HG03378 (cell line): ENCODE measurements at regions not wholly inside any gene's neighbourhood (a gene's known extent, or its start where the extent isn't known, plus 50 kb on each side); places are given as distances from the start of the nearest gene placed in this dataset.
A peak's percentile ranks its signal among the peaks of the same experiment; 100 is the strongest.

ENCODE experiments used
- ATAC-seq: cut with Tn5 transposase; IDR thresholded peaks from one replicate; pipeline ENCODE4 v1.9.1; 2021; ENCODE audit warnings: mild to moderate bottlenecking, moderate library complexity; ENCODE audit not compliant: unreplicated experiment

- peak; percentile 70 for ATAC-seq
Measured at GRCh38 chr18:46343931-46344372, 239.8 kb downstream of the HAUS1 start.

- no peak for ATAC-seq
Measured at GRCh38 chr18:46344416-46345180, 240.4 kb downstream of the HAUS1 start.

- no peak for ATAC-seq
Measured at GRCh38 chr18:46345181-46345465, 240.9 kb downstream of the HAUS1 start.

- no peak for ATAC-seq
Measured at GRCh38 chr18:46346213-46346612, 242.0 kb downstream of the HAUS1 start.

- ATAC-seq = no peak
Measured at GRCh38 chr18:46346896-46347630, 242.9 kb downstream of the HAUS1 start.

- no peak for ATAC-seq
Measured at GRCh38 chr18:46350598-46351159, 246.5 kb downstream of the HAUS1 start.

- no peak for ATAC-seq
Measured at GRCh38 chr18:46352520-46353250, 248.5 kb downstream of the HAUS1 start.

- ATAC-seq = no peak
Measured at GRCh38 chr18:46353460-46353859, 249.3 kb downstream of the HAUS1 start.

GRCh38 chr18:46356278-46357033 lies 252.3 kb downstream of the HAUS1 start:
- no peak for ATAC-seq

- ATAC-seq = no peak
Measured at GRCh38 chr18:46360102-46360699, 256.0 kb downstream of the HAUS1 start.

GRCh38 chr18:46360866-46361265 lies 256.7 kb downstream of the HAUS1 start:
- no peak for ATAC-seq

- ATAC-seq = no peak
Measured at GRCh38 chr18:46362533-46362932, 258.3 kb downstream of the HAUS1 start.

- no peak for ATAC-seq
Measured at GRCh38 chr18:46364048-46364447, 259.9 kb downstream of the HAUS1 start.

- ATAC-seq = no peak
Measured at GRCh38 chr18:46366201-46366600, 262.0 kb downstream of the HAUS1 start.

- no peak for ATAC-seq
Measured at GRCh38 chr18:46366751-46367376, 262.7 kb downstream of the HAUS1 start.

- no peak for ATAC-seq
Measured at GRCh38 chr18:46369323-46369722, 265.1 kb downstream of the HAUS1 start.

GRCh38 chr18:46370898-46371297 lies 266.7 kb downstream of the HAUS1 start:
- ATAC-seq = no peak

- no peak for ATAC-seq
Measured at GRCh38 chr18:46372670-46373069, 268.5 kb downstream of the HAUS1 start.

- ATAC-seq = no peak
Measured at GRCh38 chr18:46373131-46373530, 268.9 kb downstream of the HAUS1 start.

- ATAC-seq = no peak
Measured at GRCh38 chr18:46373791-46374190, 269.6 kb downstream of the HAUS1 start.
